Neuron (in vitro differentiated cells): ENCODE measurements at regions not wholly inside any gene's neighbourhood (a gene's known extent, or its start where the extent isn't known, plus 50 kb on each side); places are given as distances from the start of the nearest gene placed in this dataset.

Experiments used
- H2AFZ ChIP-seq: one replicate; pipeline ENCODE4 v1.6.1; 2013; ENCODE audit warnings: low read depth, mild to moderate bottlenecking, inconsistent platforms, low read length, moderate library complexity
- H3K27me3 ChIP-seq: one replicate; pipeline ENCODE4 v1.6.1; 2013; ENCODE audit warnings: low read length; ENCODE audit not compliant: insufficient read depth
- H3K36me3 ChIP-seq: one replicate; pipeline ENCODE4 v1.6.1; 2013; ENCODE audit warnings: low read length; ENCODE audit not compliant: insufficient read depth
- H3K4me1 ChIP-seq: one replicate; pipeline ENCODE4 v1.6.1; 2013; ENCODE audit warnings: low read length; ENCODE audit not compliant: insufficient read depth
- H3K4me3 ChIP-seq: 2 replicates; pipeline ENCODE4 v1.5.1; 2013; ENCODE audit warnings: mild to moderate bottlenecking, low read length, moderate library complexity
- H3K9me3 ChIP-seq: one replicate; pipeline ENCODE4 v1.6.1; 2013; ENCODE audit warnings: low read length

DNA sequence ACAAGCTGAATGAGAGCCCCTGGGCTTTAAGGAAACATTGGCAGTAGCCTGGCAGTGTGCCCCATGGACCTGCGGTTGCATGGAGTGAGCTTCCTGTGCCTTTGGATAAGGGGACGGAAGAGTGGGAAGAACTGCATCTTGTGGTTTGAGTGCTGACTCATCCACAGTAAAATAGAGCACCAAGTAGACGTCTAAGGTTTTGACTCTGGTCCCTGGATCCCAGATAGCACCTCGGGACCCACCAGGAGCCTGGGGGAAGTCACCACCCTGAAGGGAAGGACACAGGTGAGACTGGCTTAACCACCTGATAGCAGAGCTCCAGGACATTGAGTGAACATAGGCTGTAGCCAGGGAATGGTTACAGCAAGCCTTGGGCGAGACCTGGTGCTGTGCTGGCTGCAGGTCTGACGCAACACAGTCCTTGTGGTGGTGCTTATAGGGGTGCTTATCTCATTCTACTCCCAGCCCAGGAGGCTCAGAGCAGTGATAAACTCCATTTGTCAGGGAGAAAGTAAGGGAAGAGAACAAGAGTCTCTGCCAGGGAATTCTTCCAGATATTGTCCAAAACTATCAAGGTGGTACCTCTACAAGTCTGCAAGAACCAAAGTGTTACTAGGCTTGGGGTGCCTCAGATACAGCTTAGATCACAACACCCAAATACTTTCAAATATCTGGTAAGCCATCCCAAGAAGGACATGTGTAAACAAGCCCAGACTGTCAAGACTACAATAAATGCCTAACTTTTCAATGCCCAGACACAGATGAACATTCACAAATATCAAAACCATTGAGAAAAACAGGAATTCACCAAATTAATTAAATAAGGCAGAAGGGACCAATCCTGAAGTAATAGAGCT, 123.6 kb upstream of the TET2 start:
- Histone ChIP-seq H2AFZ (no peak overlapping the region), H3K36me3 (no peaks in the 10 kb centered on the region), H3K4me3 (no peak overlapping the region), H3K4me1 (no peaks in the 10 kb centered on the region), H3K27me3 (no peaks in the 10 kb centered on the region), H3K9me3 (no peaks in the 10 kb centered on the region)

DNA sequence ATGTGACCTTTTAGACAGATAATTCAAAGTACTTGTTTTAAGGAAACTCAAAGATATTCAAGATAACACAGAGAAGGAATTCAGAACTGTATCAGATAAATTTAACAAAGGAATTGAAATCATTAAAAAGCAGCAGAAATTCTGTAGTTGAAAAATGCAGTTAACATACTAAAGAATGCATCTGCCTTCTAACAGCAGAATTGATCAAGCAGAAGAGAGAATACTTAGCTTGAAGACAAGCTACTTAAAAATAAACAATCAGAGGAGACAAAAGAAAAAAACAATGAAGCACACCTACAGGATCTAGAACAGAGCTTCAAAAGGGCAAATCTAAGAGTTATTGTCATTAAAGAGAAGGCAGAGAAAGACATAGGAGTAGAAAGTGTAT, 123.0 kb upstream of the TET2 start:
- H2AFZ ChIP-seq = no peak overlapping the region
- no peak overlapping the region for H3K4me3 ChIP-seq
- H3K9me3 ChIP-seq = no peaks in the 10 kb centered on the region
- no peaks in the 10 kb centered on the region for H3K4me1 ChIP-seq
- no peaks in the 10 kb centered on the region for H3K36me3 ChIP-seq
- H3K27me3 ChIP-seq = no peaks in the 10 kb centered on the region

DNA sequence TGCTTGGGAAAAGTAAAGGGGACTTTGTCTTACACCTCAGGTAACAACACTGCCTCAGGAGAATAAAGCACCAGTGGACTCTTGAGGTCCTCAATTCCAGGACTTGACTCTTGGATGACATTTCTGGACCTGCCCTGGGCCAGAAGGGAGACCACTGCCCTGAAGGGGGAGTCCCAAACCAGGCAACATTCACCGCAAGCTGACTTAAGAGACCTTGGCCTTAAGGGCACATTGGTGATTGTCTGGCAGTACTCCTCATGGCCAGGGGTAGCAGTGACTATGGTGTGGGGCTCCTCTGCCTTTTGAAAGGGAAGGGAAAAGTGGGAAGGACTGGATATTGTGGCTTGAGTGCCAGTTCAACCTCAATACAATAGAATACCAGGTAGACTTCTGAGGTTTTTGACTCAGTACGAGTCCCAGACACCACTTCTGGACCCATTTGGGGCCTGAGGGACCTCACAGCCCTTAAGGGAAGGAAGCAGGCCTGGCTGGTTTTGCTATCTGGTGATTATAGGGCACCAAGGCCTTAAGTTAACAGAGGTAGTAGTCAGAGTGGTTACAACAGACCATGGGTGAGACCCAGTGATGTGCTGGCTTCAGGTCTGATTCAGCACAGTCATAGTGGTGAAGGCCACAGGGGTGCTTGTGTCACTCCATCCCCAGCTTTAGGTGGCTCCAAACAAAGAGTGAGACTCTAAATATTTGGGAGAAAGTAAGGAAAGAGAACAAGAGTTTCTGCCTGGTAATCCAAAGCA, 121.2 kb upstream of the TET2 start:
- no peaks in the 10 kb centered on the region for H3K4me1 ChIP-seq
- H2AFZ ChIP-seq = no peak overlapping the region
- H3K27me3 ChIP-seq = no peaks in the 10 kb centered on the region
- H3K36me3 ChIP-seq = no peaks in the 10 kb centered on the region
- H3K9me3 ChIP-seq = no peaks in the 10 kb centered on the region
- H3K4me3 ChIP-seq = no peak overlapping the region

DNA sequence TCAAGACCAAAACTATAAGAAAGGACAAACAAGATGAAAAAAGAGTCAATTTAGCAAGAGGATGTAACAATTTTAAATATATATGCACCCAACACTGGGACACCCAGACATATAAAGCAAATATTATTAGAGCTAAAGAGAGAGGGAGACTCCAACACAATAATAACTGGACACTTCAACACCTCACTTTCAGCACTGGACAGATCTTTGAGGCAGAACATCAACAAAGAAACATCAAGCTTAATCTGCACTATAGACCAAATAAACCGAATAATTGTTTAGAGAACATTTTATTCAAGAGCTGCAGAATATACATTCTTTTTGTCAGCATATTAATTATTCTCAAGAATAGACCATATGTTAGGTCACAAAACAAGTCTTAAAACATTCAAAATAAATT, 109.7 kb upstream of the TET2 start:
- H3K36me3 ChIP-seq = no peaks in the 10 kb centered on the region
- H3K4me3 ChIP-seq = no peak overlapping the region
- H3K4me1 ChIP-seq = no peaks in the 10 kb centered on the region
- H3K27me3 ChIP-seq = no peaks in the 10 kb centered on the region
- H2AFZ ChIP-seq = no peak overlapping the region
- no peaks in the 10 kb centered on the region for H3K9me3 ChIP-seq

DNA sequence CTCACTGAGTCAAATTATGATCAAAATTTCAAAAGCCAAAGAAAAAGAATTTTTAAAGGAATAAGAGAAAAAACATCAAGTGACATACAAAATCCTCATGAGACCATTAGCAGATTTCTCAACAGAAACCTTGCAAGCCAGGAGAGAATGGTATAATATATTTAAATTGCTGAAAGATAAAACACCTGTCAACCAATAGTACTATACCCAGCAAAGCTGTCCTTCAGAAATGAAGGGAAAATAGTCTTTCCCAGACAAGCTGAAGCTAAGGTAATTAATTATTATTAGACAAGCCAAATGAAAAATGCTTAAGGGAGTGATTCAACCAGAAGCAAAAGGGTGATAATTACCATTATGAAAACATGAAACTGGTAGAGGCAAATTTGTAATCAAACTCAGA, 104.2 kb upstream of the TET2 start:
- no peaks in the 10 kb centered on the region for H3K27me3 ChIP-seq

DNA sequence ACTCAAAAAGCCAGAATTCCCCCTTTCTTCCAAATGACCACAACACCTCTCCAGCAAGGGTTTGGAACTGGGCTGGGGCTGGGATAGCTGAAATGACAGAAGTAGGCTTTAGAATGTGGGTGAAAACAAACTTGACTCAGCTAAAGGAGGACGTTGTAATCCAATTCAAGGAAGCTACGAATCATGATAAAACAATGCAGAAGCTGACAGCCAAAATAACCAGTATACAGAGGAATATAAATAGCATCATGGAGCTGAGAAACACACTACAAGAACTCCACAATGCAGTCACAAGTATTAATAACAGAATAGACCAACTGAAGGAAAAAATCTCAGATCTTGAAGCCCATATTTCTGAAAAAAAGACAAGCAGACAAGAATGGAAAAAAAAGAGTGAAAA, 95.8 kb upstream of the TET2 start:
- no peaks in the 10 kb centered on the region for H3K27me3 ChIP-seq
- no peak overlapping the region for H3K4me3 ChIP-seq
- no peak overlapping the region for H2AFZ ChIP-seq

More for the DNA sequence above, 104.2 kb upstream of the TET2 start:
- no peaks in the 10 kb centered on the region for H3K9me3 ChIP-seq
- H2AFZ ChIP-seq = no peak overlapping the region
- no peaks in the 10 kb centered on the region for H3K36me3 ChIP-seq
- H3K4me3 ChIP-seq = no peak overlapping the region
- no peaks in the 10 kb centered on the region for H3K4me1 ChIP-seq

DNA sequence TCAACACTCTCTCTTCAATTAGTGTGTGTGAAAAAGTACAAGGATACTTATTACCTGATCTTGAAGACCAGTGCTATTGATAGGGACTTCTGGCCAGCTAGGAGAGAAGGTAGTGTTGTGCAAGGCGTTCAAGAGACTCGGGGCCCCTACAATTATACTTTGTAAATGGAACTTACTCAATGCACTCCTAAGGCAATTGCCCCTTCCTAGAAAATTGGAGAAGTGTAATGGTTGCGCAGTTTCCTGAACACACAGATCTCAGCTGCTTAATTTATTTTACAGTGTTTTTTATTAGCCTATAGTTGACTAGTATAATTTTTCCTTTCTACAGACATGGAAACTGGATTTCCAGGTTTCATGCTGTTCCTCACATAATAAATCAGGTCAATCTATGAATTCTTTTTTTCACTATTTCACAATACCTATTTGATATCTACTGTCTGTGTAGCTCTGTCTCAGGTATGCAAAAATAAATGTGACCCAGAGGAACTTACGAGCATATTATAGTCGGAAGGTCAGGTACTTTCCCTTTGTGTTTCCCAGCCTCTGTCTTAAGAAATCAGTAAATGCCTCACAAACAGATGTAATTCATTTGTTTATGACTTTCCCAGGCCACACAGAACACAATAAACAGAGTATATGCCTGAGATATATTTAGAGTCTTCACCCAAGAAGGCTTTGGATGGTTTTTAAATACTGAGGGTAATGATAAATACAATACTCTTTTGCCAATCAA, 89.1 kb upstream of the TET2 start:
- Histone ChIP-seq H3K4me3 (no peak overlapping the region), H2AFZ (no peak overlapping the region), H3K36me3 (no peaks in the 10 kb centered on the region), H3K4me1 (peaks cover 2% of the 10 kb centered on the region), H3K9me3 (no peaks in the 10 kb centered on the region), H3K27me3 (no peaks in the 10 kb centered on the region)

More for the DNA sequence above, 95.8 kb upstream of the TET2 start:
- H3K36me3 ChIP-seq = no peaks in the 10 kb centered on the region
- no peaks in the 10 kb centered on the region for H3K9me3 ChIP-seq
- no peaks in the 10 kb centered on the region for H3K4me1 ChIP-seq

DNA sequence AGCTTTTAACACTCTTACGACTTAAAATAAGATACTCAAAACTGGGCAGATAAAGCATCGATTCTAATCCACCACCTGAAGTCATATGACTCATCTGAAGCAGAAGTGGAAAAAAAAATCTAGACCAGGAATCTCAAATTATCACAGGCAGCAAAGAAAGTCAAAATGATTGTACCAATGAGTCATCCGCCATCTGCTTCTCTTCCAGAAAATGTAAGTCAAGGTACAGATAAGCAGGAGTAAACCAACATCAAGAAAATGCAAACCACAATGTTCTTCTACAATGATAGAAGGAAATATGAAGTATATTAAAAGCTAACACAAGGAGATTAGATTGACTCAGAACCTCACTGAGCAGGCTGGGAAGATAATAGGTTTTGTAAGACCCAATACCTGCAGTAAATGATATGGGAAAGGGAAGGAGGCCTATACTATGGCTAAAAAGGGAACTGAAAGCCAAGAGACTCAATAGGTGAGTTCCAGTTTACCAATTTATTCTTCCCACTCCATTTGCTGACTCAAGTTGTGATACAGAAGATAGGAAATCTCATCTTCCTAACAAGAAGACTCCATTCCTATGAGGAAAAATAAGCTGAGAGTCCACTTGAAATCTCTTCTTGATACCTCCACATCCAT, 88.4 kb upstream of the TET2 start:
- H3K27me3 ChIP-seq = no peaks in the 10 kb centered on the region
- H3K4me1 ChIP-seq = peaks cover 2% of the 10 kb centered on the region
- no peak overlapping the region for H3K4me3 ChIP-seq
- no peaks in the 10 kb centered on the region for H3K9me3 ChIP-seq
- H3K36me3 ChIP-seq = no peaks in the 10 kb centered on the region
- no peak overlapping the region for H2AFZ ChIP-seq

DNA sequence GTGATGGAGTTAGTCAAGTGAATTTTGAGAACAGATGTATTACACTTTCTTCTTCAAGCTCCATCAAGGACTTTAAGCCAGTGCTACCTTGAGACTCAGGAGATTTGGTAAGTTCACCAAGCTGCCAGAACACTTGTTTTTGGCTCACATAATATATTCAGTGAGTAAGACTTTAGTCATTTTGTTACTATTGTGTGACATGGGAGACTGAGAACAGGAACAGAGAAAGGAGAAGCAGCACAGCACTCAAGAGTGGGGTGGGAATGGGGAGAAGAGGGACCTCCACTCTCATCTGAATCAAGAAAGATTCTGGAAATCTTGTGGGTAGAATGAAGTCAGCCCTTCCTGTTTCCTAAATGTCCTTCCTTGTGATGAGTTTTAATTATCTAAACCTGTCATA, 87.3 kb upstream of the TET2 start:
- Histone ChIP-seq H3K36me3 (no peaks in the 10 kb centered on the region), H3K4me1 (peaks cover 2% of the 10 kb centered on the region), H3K4me3 (no peak overlapping the region), H3K27me3 (no peaks in the 10 kb centered on the region), H3K9me3 (no peaks in the 10 kb centered on the region), H2AFZ (no peak overlapping the region)

DNA sequence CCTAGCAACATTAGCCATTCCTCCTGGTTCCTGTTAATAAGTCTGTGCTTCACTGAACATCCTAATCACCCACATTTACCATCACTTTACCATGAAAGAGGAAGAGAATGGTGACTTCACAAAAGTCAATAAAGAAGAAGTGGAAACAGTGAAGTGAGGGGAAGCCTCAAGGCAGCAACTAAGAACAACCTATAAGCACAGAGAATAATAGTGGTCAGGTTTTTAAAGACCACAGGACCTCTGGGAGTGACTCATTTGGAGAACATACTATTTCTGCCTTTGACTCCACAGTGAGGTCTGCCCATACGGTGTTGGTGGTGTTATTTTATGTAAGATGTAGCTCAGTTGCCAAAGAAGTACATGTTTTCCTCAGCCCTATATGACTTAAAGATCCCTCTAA, 86.0 kb upstream of the TET2 start:
- H3K36me3 ChIP-seq = no peaks in the 10 kb centered on the region
- no peaks in the 10 kb centered on the region for H3K9me3 ChIP-seq
- no peak overlapping the region for H2AFZ ChIP-seq
- no peak overlapping the region for H3K4me3 ChIP-seq
- H3K27me3 ChIP-seq = no peaks in the 10 kb centered on the region
- H3K4me1 ChIP-seq = peaks cover 2% of the 10 kb centered on the region

DNA sequence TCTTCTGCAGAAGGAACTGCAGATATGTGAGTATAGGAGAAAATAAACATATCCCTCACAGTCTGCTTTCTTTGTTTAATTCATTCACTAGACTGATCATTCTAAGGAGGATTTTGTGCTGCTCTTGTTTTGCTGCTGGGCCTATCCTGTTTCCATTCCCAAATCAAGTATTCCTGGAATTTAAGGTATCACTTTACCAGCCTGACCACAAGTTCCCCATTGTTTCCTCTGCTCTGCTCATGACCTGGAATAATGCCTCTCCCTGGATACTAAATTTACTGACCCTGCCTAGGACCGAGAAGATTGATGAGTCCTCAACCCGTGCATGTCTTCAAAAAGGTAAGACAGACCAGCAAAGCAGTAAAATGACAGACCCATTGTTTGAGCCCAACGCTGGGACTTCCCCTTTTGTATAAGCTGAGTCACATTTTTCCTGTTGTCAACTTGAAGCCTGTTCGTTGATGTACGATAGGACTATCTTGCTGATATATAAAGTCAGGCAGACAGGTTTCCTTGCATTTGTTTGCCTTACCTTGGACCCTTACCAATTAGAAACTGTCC, 85.5 kb upstream of the TET2 start:
- H3K36me3 ChIP-seq = no peaks in the 10 kb centered on the region
- no peaks in the 10 kb centered on the region for H3K9me3 ChIP-seq
- H3K27me3 ChIP-seq = no peaks in the 10 kb centered on the region
- H3K4me3 ChIP-seq = no peak overlapping the region
- H3K4me1 ChIP-seq = peaks cover 2% of the 10 kb centered on the region
- no peak overlapping the region for H2AFZ ChIP-seq

DNA sequence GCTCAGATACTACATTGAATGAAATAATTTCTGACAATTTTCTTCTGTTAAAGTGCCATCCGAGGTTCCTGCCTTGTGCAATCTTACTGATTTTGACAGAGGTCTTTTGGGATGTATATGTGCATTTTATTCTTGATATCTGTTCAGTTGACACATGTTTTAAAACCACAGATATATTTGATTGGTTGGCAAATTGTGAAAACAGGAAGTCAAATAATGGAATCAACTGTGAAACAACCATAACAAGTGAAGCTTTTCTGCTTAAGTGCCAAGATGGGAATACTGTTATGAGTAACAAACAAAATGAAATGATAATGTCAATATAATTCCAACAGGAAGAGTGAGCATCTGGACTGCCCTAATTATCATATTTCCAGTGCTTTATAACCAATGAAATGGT, 84.9 kb upstream of the TET2 start:
- H3K27me3 ChIP-seq = no peaks in the 10 kb centered on the region
- H3K4me1 ChIP-seq = peaks cover 2% of the 10 kb centered on the region
- H3K36me3 ChIP-seq = no peaks in the 10 kb centered on the region
- no peak overlapping the region for H3K4me3 ChIP-seq
- H2AFZ ChIP-seq = no peak overlapping the region
- no peaks in the 10 kb centered on the region for H3K9me3 ChIP-seq
